Ramos (cell line): ENCODE measurements at regions not wholly inside any gene's neighbourhood (a gene's known extent, or its start where the extent isn't known, plus 50 kb on each side); places are given as distances from the start of the nearest gene placed in this dataset.

Experiments
- in situ Hi-C: fragments of 300-500 bp; cut with MboI; formaldehyde crosslinking; loops from one replicate; pipeline ENCODE4 v1.14.3; 2022; ENCODE audit warnings: low sequenced_read_pairs; ENCODE audit not compliant: unreplicated experiment

- in situ Hi-C loops: loop anchor here (10.0 kb wide), 1 partner anchor 60 kb away; no protein-coding TSS in a partner anchor
Measured at GRCh38 chr13:72194523-72194922, 327.5 kb upstream of the DACH1 start.

DNA sequence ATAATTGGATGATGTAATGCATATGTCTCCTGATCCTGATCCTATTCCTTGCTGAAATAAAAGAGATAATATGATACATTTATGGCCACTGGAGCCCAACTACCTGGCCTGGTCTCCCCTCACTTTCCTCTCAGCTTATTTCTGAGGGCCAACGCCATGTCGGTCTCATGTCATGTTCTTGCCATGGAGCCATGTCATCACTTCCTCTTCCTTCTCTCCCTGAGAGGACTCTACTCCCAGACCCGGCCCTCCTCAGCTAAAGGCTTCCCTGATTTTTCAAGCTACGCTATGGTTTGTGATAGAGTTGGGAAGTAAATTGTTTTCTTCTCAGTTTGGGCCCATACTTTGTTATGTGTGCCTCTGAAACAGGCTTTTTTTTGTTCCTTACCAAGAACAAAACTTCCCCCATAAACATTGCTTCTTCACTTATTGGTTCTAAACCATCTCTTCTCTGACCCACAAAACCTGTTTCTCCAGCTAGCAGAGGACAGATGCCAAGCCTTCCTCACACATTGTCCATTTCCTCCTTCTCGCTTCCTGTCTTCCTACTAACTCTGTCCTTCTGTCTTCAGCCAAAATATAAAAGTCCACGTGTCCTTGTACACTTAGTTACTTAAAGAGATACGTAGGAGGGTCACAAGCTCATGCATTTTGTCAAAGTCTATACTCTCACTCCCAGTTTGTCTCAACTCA, 319.9 kb upstream of the DACH1 start:
- in situ Hi-C loops: no loop called here

- in situ Hi-C loops: no loop called here
Measured at GRCh38 chr13:72185776-72186175, 318.8 kb upstream of the DACH1 start.

- in situ Hi-C loops: no loop called here
Measured at GRCh38 chr13:72181661-72182060, 314.7 kb upstream of the DACH1 start.

DNA sequence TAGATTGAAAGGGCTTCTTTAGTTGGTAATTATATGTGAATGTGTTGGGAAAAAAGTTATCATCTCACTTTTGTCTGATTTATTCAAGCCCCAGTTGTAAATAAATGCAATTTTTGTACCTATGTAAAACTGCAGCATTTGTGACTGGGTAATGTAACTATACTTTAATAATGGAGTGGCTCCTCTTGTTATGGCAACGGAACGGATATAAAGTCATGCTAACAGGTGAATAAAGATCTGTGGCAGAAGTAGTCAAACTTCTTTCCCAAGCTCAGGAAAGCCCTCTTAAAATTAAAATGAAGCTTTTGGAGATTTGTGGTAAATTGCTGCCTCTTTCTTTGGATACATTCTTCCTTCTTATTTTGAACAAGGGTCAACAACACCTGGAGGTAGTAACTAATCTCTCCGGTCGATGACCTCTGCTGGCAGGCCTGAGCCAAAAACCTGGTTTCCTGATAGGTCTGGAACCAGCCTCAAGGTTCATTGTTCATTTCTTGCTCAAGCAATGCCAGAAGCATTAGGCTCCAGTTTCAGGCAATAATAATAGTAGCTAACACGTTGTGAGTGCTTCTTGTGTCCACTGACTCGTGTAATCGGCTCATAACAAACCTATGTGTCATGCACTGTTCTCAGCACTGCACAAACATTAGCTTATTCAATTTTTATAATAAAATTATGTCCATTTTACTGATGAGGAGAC, 313.4 kb upstream of the DACH1 start:
- in situ Hi-C loops: no loop called here

DNA sequence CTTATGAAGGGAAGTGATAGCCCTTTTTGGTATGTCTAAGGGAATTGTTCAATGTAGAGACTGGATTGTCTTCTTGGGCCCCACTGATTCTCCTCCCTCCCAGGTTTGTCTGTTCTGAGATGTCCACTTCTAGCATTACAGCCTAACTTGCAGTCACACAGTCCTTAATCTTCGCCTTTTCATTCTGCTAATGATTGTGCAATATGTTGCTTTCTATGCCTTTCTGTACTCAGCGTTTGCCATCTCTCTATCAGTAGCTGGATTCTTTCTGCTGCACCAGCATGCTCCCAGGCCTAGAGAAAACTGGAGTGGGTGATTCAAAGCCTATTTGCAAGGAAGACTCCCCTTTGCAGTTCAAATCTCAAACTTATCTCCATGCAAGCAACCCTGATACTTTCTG, 307.5 kb upstream of the DACH1 start:
- in situ Hi-C loops: no loop called here

DNA sequence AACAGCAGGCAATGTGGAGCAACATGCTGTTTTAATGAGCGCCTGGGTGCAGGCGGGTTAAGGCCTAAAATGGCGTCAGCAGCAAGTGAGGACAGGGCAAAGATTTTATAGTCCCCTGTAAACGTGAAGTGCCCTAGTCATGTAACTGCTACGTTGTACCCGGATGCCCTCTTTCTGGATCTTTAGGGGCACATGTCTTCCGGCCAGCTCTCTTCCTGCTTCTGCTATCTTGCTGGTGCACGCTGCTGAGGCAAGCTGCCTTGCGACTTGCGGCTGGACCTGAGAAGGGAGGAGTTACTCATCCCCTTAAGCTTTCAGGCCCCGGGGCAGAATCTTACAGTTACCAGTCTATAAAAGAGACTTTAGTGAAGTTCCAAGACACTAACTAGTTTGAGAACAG, 303.6 kb upstream of the DACH1 start:
- in situ Hi-C loops: no loop called here

GRCh38 chr13:72168126-72168855, 301.3 kb upstream of the DACH1 start:
- in situ Hi-C loops: no loop called here

GRCh38 chr13:72166102-72166650, 299.2 kb upstream of the DACH1 start:
- in situ Hi-C loops: no loop called here

DNA sequence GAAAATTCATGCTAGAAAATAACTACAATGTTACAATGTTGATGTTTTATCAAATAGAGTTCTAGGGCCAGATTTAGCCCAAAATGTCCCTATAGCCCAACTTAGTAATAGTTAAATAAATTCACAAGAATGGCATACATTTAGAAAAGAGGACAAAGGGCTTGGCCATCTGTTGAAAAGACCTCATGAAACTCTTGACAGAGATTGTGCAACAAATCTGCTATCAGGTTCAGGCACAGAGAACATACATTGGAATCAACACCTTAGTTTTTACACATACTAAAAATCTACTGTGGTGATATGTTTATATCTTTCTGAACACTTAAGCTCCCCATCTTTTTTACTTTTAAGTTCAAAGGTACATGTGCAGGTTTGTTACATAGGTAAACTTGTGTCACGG, 298.3 kb upstream of the DACH1 start:
- in situ Hi-C loops: no loop called here

DNA sequence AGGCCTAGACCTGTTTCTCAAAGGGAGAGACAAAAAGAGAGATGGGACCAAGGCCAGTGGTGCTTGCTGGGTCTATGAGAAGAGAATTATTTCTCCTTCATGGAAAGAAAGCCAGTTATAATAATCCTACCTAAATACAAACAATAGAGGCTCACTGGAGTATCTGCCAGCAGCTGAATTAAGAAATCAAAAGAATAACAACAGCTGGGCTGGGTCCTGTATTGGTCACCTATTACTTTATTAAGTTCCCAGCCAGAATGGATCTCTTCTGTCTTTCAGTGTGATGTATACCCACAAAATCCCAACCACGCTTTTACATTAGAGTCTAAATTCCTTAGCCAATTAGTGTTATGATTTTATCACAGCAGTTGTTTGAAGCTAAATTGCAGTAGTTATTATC, 297.8 kb upstream of the DACH1 start:
- in situ Hi-C loops: no loop called here

DNA sequence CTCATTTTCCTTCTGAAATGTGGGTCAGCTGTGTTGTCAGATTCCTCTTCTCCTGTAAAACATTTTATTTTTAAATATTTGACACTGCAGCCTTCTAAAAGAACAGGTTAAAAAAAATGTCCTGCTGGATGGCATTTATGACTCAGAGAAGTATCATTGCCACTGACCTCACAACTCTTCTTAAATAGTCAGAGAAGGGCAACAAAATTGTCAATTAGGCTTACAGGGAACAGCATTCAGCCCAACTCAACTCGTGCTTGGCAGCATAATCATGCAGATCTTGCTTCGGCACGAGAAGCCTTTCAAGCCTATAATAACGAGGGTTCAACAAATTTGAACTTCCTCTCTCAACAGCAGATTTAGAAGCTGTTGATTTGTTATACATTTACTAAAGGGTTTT, 296.7 kb upstream of the DACH1 start:
- in situ Hi-C loops: no loop called here

GRCh38 chr13:72160977-72161376, 294.0 kb upstream of the DACH1 start:
- in situ Hi-C loops: no loop called here

- in situ Hi-C loops: no loop called here
Measured at GRCh38 chr13:72156760-72157159, 289.8 kb upstream of the DACH1 start.

DNA sequence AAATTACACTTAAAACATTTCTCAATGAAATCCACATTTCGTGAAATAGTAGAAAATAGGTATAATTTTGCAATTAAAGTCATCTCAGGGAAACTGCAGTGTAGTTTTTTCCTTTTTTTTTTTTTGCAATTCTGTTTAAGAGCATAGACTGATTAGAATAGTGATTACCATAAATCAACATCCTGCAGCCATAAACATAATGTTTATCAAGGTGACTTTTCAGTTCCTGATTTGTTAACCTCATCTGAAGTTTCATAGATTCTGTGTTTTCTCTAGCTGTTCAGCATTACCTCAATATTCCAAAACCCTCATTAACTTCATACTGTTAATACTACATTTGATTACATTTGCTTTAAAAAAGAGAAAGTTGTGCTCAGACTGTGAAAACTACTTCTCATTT, 286.3 kb upstream of the DACH1 start:
- in situ Hi-C loops: no loop called here

DNA sequence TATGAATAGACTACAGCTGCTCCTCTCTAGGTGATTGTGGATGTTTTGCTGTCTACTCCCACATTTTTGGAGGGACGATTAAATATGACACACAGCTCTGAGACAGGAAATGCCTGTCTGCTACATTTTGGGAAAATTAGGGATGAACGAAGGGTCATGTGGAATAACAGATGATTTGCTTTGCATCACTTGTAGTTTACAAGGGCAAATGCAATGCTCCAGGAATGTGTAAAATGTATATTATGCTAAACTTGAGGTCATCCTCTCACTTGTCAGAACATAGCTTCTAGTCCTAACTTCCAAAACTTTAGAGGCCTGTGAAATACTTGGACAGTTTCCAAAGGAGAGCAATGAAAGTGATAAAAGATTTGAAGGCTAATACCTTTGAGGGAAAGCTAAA, 284.2 kb upstream of the DACH1 start:
- in situ Hi-C loops: no loop called here

DNA sequence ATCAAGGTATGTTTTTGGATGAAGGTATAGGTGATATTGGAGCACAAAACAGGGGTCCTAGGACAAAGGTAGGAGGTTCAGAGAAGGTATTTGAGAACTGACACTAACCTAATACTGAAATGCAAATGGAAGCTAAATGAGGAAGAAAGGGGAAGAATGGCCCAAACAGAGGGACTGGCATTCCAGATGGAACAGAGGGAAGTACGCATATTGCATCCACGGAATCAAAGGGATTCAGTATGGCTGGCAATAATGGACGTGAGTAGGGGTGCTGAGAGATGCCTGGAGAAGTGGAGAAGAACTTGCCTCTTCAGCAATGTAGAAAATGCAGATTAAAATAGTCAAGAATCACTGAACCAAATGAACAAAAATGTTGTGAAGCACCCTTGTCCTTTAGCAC, 283.5 kb upstream of the DACH1 start:
- in situ Hi-C loops: no loop called here

- in situ Hi-C loops: no loop called here
Measured at GRCh38 chr13:72149701-72150100, 282.7 kb upstream of the DACH1 start.

- in situ Hi-C loops: no loop called here
Measured at GRCh38 chr13:72146816-72147215, 279.8 kb upstream of the DACH1 start.

GRCh38 chr13:72145383-72145782, 278.4 kb upstream of the DACH1 start:
- in situ Hi-C loops: no loop called here

DNA sequence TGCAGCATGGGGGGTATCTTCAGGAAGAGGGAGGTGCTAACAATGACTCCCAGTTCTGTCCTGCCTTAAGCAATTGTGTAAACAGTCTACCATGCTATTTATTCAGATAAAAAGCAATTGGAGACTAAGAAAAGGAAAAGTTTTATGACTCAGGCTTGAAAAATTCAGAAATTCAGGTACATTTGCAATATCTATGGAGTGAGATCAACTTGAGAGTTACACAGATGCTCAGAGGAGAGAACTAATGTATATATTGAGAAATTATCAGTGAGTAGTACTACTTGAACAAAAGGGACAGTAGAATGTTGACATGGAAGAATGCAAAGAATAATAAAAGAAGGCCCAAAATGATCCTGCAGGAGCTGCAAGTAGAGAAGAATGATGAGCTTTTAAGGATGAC, 277.6 kb upstream of the DACH1 start:
- in situ Hi-C loops: no loop called here
